ENCODE measurements at regions not wholly inside any gene's neighbourhood (a gene's known extent, or its start where the extent isn't known, plus 50 kb on each side); places are given as distances from the start of the nearest gene placed in this dataset.

DNA sequence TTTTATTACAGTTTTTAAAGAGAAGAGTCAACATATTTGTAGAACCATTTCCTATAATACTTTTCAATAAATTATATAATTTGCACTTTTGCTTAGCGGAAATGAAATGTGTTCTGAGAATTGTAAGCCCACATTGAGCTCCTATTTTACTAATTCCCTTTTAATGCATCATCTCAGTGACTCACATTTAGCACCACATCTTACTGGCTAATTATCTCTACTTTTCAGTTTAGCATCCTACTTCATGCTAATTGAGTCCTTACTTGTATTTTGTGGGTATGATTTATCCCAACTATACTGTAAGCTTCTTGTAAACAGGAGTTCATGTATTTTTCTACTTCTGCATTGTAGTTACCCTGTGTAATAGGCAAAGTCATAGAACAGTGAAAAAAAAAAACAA lies 67.5 kb downstream of the TMX1 start:
- POLR2A ChIA-PET, result no interaction called here
- Mint-ChIP-seq H3K4me1 (no peaks in the 10 kb centered on the region), H3K9me3 (peaks cover 2% of the 10 kb centered on the region), H3K36me3 (ENCODE audit: low read depth) (no peaks in the 10 kb centered on the region), H3K27me3 (peaks cover 14% of the 10 kb centered on the region), H3K4me3 (no peak overlapping the region), H3K27ac (no peak overlapping the region)
- CTCF ChIA-PET, result interaction anchor here (0.5 kb wide), 1 partner anchor 635 kb away, joined by 5 read pairs; no protein-coding TSS in a partner anchor
- no peak for DNase-seq

GRCh38 chr14:51308866-51309265 lies 68.8 kb downstream of the TMX1 start:
- Mint-ChIP-seq H3K27ac (no peak overlapping the region), H3K9me3 (peaks cover 2% of the 10 kb centered on the region), H3K36me3 (ENCODE audit: low read depth) (no peaks in the 10 kb centered on the region), H3K27me3 (peaks cover 14% of the 10 kb centered on the region), H3K4me3 (no peak overlapping the region), H3K4me1 (no peaks in the 10 kb centered on the region)
- ChIA-PET POLR2A (no interaction called here), CTCF (no interaction called here)
- DNase-seq, result no peak

- ChIA-PET POLR2A (no interaction called here), CTCF (no interaction called here)
- Mint-ChIP-seq H3K4me3 (no peak overlapping the region), H3K27ac (no peak overlapping the region), H3K36me3 (ENCODE audit: low read depth) (no peaks in the 10 kb centered on the region), H3K4me1 (no peaks in the 10 kb centered on the region), H3K27me3 (peaks cover 14% of the 10 kb centered on the region), H3K9me3 (no peaks in the 10 kb centered on the region)
- DNase-seq, result no peak
Observed at GRCh38 chr14:51310505-51310944, 70.5 kb downstream of the TMX1 start.

DNA sequence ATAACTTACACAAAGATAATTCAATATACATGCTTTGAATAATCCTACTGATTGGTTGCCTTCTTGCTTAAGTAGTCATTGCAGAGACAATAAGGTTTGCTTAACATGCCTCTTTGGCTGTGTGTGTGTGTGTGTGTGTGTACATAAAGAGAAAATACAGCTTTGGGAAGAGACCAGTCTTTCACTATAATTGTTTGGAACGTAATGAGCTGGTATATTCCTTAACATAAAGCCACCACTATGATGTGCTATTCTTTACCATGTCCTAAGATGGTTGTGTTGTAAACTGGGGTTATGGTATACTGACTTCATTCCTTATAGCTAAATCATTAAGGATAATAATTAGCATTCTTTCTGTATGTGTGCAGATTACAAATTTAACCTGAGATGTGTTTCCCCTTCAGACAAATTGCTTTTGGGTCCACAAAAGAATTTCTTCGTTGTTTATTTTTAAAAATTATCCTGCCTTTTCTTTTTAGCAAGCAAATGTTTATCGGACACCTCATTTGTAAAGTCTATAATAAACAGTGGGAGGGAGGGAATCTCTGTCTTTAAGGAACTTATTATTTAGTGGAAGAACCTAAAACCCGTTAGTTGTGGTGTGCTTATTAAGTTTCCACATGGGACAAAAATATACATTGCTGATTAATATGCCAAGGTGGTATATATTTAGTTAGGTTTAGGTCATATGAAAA lies 74.4 kb downstream of the TMX1 start:
- Mint-ChIP-seq H3K4me1 (no peaks in the 10 kb centered on the region), H3K36me3 (ENCODE audit: low read depth) (no peaks in the 10 kb centered on the region), H3K4me3 (no peak overlapping the region), H3K27me3 (peaks cover 12% of the 10 kb centered on the region), H3K27ac (no peak overlapping the region), H3K9me3 (no peaks in the 10 kb centered on the region)
- CTCF ChIA-PET, result interaction anchor here (1.0 to 1.4 kb wide), 2 partner anchors 10 to 16 kb away, joined by 3 to 4 read pairs; no protein-coding TSS in a partner anchor
- POLR2A ChIA-PET, result no interaction called here
- no peak for DNase-seq

DNA sequence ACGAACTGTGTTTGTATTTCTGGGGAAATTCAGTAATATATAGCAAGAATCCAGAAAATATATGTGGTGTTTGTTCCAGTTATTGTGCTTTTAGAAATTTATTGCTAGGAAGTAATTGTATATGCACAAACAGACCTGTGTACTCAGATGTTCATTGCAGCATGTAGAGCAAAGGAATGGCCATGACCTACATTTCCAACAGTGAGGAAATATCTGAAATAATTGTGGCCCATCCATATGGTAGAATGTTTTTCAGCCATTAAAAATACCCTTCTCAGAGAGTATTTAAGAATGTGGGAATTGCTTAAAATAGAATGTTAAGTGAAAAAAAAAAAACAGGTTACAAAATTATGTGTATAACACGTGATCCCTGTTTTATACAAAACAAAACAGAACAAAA lies 77.3 kb downstream of the TMX1 start:
- H3K27ac Mint-ChIP-seq, result no peak overlapping the region
- ChIA-PET CTCF (no interaction called here), POLR2A (no interaction called here)
- H3K4me3 Mint-ChIP-seq, result no peak overlapping the region
- no peaks in the 10 kb centered on the region for H3K4me1 Mint-ChIP-seq
- H3K9me3 Mint-ChIP-seq, result no peaks in the 10 kb centered on the region
- H3K36me3 Mint-ChIP-seq (ENCODE audit: low read depth), result no peaks in the 10 kb centered on the region
- DNase-seq, result no peak
- H3K27me3 Mint-ChIP-seq, result peaks cover 1% of the 10 kb centered on the region

DNA sequence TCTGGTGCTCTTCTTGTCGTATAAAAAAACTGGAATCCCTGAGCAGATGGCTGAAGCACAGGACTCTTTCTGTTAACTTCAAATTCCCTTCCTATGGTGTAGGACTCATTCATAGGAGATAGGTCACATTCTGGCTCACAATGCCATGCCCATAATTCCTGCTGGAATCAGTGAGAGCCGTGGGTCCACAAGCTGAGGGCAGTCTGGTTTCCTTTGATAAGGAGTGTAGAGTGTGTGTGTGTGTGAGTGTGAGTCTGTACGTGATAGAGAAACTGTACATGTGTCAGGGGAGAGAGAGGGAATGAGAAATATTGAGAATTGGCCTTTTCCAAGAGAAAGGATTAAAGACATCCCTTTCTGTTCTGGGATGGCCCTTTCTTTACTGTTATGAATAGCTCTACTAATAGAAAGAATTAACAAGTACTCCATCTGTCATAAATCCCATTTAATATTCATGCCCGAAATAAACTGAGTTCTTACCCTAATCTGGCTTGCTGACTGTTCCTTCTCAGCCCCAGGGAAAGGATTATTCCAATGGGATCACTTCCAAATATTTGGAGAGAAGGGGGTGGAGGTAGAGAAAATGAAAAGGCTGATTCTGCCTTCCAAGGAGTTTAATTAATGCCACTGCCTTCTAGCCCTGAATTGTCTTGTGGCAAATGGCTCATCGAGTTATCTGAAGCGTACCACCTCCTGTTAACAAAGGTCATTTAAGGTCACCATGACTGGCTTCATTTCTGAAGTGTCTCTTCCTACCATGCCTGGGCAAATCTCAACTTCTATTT lies 79.0 kb downstream of the TMX1 start:
- CTCF ChIA-PET, result no interaction called here
- POLR2A ChIA-PET, result no interaction called here
- H3K9me3 Mint-ChIP-seq, result no peaks in the 10 kb centered on the region
- no peak overlapping the region for H3K27ac Mint-ChIP-seq
- DNase-seq, result no peak
- H3K27me3 Mint-ChIP-seq, result peaks cover 3% of the 10 kb centered on the region
- H3K4me3 Mint-ChIP-seq, result no peak overlapping the region
- H3K36me3 Mint-ChIP-seq (ENCODE audit: low read depth), result no peaks in the 10 kb centered on the region
- no peaks in the 10 kb centered on the region for H3K4me1 Mint-ChIP-seq

GRCh38 chr14:51321036-51321435 lies 81.0 kb downstream of the TMX1 start:
- ChIA-PET CTCF (no interaction called here), POLR2A (no interaction called here)
- Mint-ChIP-seq H3K4me1 (no peaks in the 10 kb centered on the region), H3K4me3 (no peak overlapping the region), H3K9me3 (no peaks in the 10 kb centered on the region), H3K27ac (no peak overlapping the region), H3K27me3 (peaks cover 15% of the 10 kb centered on the region), H3K36me3 (ENCODE audit: low read depth) (no peaks in the 10 kb centered on the region)
- no peak for DNase-seq

- Mint-ChIP-seq H3K4me1 (peaks cover 7% of the 10 kb centered on the region), H3K27ac (no peak overlapping the region), H3K4me3 (no peak overlapping the region), H3K36me3 (ENCODE audit: low read depth) (no peaks in the 10 kb centered on the region), H3K9me3 (no peaks in the 10 kb centered on the region), H3K27me3 (peaks cover 26% of the 10 kb centered on the region)
- no peak for DNase-seq
- ChIA-PET CTCF (no interaction called here), POLR2A (no interaction called here)
Observed at GRCh38 chr14:51323492-51323891, 83.4 kb downstream of the TMX1 start.

DNA sequence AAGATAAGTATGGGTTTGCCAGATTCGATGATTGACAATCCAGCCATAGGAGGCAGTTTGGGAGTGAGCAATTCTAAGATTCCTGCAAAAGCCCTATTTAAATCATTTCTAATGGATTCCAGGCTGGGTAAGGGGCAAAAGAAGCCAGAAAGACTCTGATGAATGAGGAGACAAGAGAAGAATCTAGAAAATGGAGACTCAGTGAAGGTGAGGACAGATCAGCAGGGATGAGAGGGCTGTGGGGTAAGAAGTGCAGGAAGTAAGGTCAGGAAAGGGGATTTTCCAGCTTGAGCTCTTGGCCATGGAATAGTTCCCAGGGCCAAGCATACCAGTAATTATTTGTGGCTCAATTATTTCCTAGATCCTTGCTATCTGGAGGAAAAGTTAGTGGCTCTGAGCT lies 87.3 kb downstream of the TMX1 start:
- POLR2A ChIA-PET, result no interaction called here
- no peaks in the 10 kb centered on the region for H3K36me3 Mint-ChIP-seq (ENCODE audit: low read depth)
- DNase-seq, result no peak
- peaks cover 30% of the 10 kb centered on the region for H3K27me3 Mint-ChIP-seq
- H3K27ac Mint-ChIP-seq, result no peak overlapping the region
- no peaks in the 10 kb centered on the region for H3K9me3 Mint-ChIP-seq
- no peak overlapping the region for H3K4me3 Mint-ChIP-seq
- H3K4me1 Mint-ChIP-seq, result peaks cover 8% of the 10 kb centered on the region
- CTCF ChIA-PET, result interaction anchor here (0.6 kb wide), 1 partner anchor 28 kb away, joined by 5 read pairs; no protein-coding TSS in a partner anchor

GRCh38 chr14:51328064-51328771 lies 88.2 kb downstream of the TMX1 start:
- ChIA-PET CTCF (no interaction called here), POLR2A (no interaction called here)
- no peaks in the 10 kb centered on the region for H3K36me3 Mint-ChIP-seq (ENCODE audit: low read depth)
- DNase-seq, result peak; percentile 13
- peaks cover 8% of the 10 kb centered on the region for H3K4me1 Mint-ChIP-seq
- no peak overlapping the region for H3K27ac Mint-ChIP-seq
- H3K4me3 Mint-ChIP-seq, result no peak overlapping the region
- peaks cover 30% of the 10 kb centered on the region for H3K27me3 Mint-ChIP-seq
- H3K9me3 Mint-ChIP-seq, result no peaks in the 10 kb centered on the region

DNA sequence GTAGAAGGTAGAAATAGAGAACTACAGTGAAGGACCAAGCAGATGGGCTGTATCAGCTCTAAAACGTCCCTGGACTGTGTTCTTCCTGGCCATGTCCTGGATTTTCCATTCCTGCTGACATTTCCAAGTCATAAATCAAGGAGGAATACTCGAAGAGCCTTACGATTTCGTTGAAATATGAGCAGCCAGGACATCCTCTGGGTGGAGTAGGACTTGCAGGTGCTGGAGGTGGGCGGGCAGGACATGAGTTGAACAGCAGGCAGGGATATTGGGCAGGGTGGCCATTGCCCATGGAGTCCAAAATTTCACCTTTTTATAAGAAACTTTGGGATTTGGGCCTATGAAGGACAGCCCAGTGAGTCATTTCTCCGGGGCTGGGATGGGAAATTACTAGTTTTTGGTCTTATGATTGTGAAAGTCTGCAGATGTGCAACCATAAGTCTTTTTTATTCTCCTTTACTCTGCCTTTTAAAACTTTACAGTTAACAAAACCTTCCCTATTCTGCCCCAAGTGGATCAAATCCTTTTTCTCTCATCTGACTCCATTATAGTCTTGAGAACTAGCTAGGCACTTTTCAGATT lies 88.8 kb downstream of the TMX1 start:
- DNase-seq, result no peak
- ChIA-PET CTCF (interaction anchor here (0.8 kb wide), 1 partner anchor 13 kb away, joined by 3 read pairs; no protein-coding TSS in a partner anchor), POLR2A (no interaction called here)
- H3K4me1 Mint-ChIP-seq, result peaks cover 8% of the 10 kb centered on the region
- H3K9me3 Mint-ChIP-seq, result no peaks in the 10 kb centered on the region
- H3K4me3 Mint-ChIP-seq, result no peak overlapping the region
- H3K36me3 Mint-ChIP-seq (ENCODE audit: low read depth), result no peaks in the 10 kb centered on the region
- no peak overlapping the region for H3K27ac Mint-ChIP-seq
- peaks cover 29% of the 10 kb centered on the region for H3K27me3 Mint-ChIP-seq

- Mint-ChIP-seq H3K27me3 (peaks cover 16% of the 10 kb centered on the region), H3K4me1 (peaks cover 8% of the 10 kb centered on the region), H3K36me3 (ENCODE audit: low read depth) (no peaks in the 10 kb centered on the region), H3K9me3 (no peaks in the 10 kb centered on the region), H3K4me3 (no peak overlapping the region), H3K27ac (no peak overlapping the region)
- POLR2A ChIA-PET, result no interaction called here
- CTCF ChIA-PET, result no interaction called here
- no peak for DNase-seq
Observed at GRCh38 chr14:51331486-51332367, 91.7 kb downstream of the TMX1 start.

All from activated CD4-positive, alpha-beta T cell treated with anti-CD3 and anti-CD28 coated beads, Interleukin-2, amount 10 ng/mL, durations not matched to agents 7 days and 5 days (primary cell).